Esophagus muscularis mucosa (tissue), 4 donors: ENCODE measurements at regions not wholly inside any gene's neighbourhood (a gene's known extent, or its start where the extent isn't known, plus 50 kb on each side); places are given as distances from the start of the nearest gene placed in this dataset.
A peak's percentile ranks its signal among the peaks of the same experiment; 100 is the strongest.

ENCODE experiments used
- DNase-seq: peaks from one replicate; pipeline ENCODE4 v3.0.0-alpha.2; 2017; ENCODE audit errors: extremely low spot score
- H3K27ac ChIP-seq, 4 donors: fragments of 200-600 bp; sonication (generic); replicated peaks in 1 of 4; 1 replicate in 3 of 4; 2 replicates in 1 of 4; pipeline ENCODE4 v1.5.1; 2016 to 2019; ENCODE audit warnings: mild to moderate bottlenecking in 1 of 4
- H3K27me3 ChIP-seq, 4 donors: fragments of 200-600 bp; sonication (generic); one replicate each; pipeline versions ENCODE4 v1.5.1 to v1.6.0; 2016 to 2019
- H3K36me3 ChIP-seq, 4 donors: fragments of 200-600 bp; sonication (generic); one replicate each; pipeline ENCODE4 v1.5.1; 2016 to 2019
- H3K4me1 ChIP-seq, 4 donors: fragments of 200-600 bp; sonication (generic); one replicate each; pipeline ENCODE4 v1.5.1; 2016 to 2019
- H3K4me3 ChIP-seq, 4 donors: fragments of 200-600 bp; sonication (generic); 1 replicate in 2 of 4; 2 replicates in 2 of 4; pipeline ENCODE4 v1.5.1; 2016 to 2019; ENCODE audit warnings: mild to moderate bottlenecking in 4 of 4, moderate library complexity in 1 of 4
- H3K9me3 ChIP-seq, 4 donors: fragments of 200-600 bp; sonication (generic); 1 replicate in 3 of 4; 2 replicates in 1 of 4; pipeline ENCODE4 v1.5.1; 2016 to 2019
- EP300 ChIP-seq: sonication (generic); formaldehyde crosslinking; IDR thresholded peaks from one replicate; pipeline ENCODE4 v1.6.1; 2017; ENCODE audit warnings: antibody characterized with exemption
- POLR2A ChIP-seq: fragments of 450-650 bp; IDR thresholded peaks from one replicate; pipeline ENCODE4 v1.6.1; 2017; ENCODE audit warnings: antibody characterized with exemption, moderate library complexity, mild to moderate bottlenecking, low read depth
- POLR2AphosphoS5 ChIP-seq, 2 donors: sonication (generic); formaldehyde crosslinking; IDR thresholded peaks; one replicate each; pipeline ENCODE4 v1.6.1; 2017; ENCODE audit warnings: antibody characterized with exemption in 2 of 2
- WGBS: methylation state at CpG from one replicate; pipeline ENCODE4 v1.1.5; 2018; 5-methylcytosine and 5-hydroxymethylcytosine counted together
- intact Hi-C: fragments of 100-400 bp; cut with DNase I; formaldehyde crosslinking; loops from one replicate; pipeline ENCODE4 v1.15.1; 2023
- TF ChIP-seq, protein P1 (sequence below), 3 experiments: fragments of 200-600 bp in 2 of 3; fragments of 450-650 bp in 1 of 3; sonication (generic) in 2 of 3; IDR thresholded peaks; one replicate each; pipeline ENCODE4 v1.5.1; 2017 to 2019; ENCODE audit warnings: antibody characterized with exemption in 3 of 3, mild to moderate bottlenecking in 2 of 3, moderate library complexity in 1 of 3

GRCh38 chr12:30323008-30323407, 372.7 kb downstream of the IPO8 start:
- H3K36me3 ChIP-seq = no peaks in the 10 kb centered on the region
- H3K9me3 ChIP-seq = peaks cover 0 to 24% (median 2%) of the 10 kb centered on the region in 4 donors
- intact Hi-C loops = no loop called here
- H3K27ac ChIP-seq = no peak overlapping the region
- no peaks in the 10 kb centered on the region for H3K4me1 ChIP-seq
- no peak overlapping the region for H3K4me3 ChIP-seq
- DNase-seq = no peak
- 68% methylated on average over 4 of the region's 4 CpGs for WGBS
- H3K27me3 ChIP-seq = no peaks in the 10 kb centered on the region
- TF ChIP-seq, protein P1, sequence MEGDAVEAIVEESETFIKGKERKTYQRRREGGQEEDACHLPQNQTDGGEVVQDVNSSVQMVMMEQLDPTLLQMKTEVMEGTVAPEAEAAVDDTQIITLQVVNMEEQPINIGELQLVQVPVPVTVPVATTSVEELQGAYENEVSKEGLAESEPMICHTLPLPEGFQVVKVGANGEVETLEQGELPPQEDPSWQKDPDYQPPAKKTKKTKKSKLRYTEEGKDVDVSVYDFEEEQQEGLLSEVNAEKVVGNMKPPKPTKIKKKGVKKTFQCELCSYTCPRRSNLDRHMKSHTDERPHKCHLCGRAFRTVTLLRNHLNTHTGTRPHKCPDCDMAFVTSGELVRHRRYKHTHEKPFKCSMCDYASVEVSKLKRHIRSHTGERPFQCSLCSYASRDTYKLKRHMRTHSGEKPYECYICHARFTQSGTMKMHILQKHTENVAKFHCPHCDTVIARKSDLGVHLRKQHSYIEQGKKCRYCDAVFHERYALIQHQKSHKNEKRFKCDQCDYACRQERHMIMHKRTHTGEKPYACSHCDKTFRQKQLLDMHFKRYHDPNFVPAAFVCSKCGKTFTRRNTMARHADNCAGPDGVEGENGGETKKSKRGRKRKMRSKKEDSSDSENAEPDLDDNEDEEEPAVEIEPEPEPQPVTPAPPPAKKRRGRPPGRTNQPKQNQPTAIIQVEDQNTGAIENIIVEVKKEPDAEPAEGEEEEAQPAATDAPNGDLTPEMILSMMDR (IDR thresholded peaks at IDR 0.05) = no peak
- TF ChIP-seq POLR2AphosphoS5 (IDR thresholded peaks at IDR 0.05) = no peak
- TF ChIP-seq EP300 = no peak
- no peak for TF ChIP-seq POLR2A

GRCh38 chr12:30320561-30320960, 375.1 kb downstream of the IPO8 start:
- Histone ChIP-seq H3K4me1 (no peaks in the 10 kb centered on the region), H3K27ac (no peak overlapping the region), H3K36me3 (no peaks in the 10 kb centered on the region), H3K27me3 (no peaks in the 10 kb centered on the region), H3K9me3 (peaks cover 0 to 24% (median 2%) of the 10 kb centered on the region in 4 donors), H3K4me3 (no peak overlapping the region)
- WGBS = 94% methylated on average over 13 of the region's 13 CpGs
- DNase-seq = peak; percentile 78
- TF ChIP-seq, protein P1 (IDR thresholded peaks at IDR 0.05) = no peak
- TF ChIP-seq POLR2A (no peak), EP300 (no peak), POLR2AphosphoS5 (IDR thresholded peaks at IDR 0.05) (no peak)
- intact Hi-C loops = no loop called here

DNA sequence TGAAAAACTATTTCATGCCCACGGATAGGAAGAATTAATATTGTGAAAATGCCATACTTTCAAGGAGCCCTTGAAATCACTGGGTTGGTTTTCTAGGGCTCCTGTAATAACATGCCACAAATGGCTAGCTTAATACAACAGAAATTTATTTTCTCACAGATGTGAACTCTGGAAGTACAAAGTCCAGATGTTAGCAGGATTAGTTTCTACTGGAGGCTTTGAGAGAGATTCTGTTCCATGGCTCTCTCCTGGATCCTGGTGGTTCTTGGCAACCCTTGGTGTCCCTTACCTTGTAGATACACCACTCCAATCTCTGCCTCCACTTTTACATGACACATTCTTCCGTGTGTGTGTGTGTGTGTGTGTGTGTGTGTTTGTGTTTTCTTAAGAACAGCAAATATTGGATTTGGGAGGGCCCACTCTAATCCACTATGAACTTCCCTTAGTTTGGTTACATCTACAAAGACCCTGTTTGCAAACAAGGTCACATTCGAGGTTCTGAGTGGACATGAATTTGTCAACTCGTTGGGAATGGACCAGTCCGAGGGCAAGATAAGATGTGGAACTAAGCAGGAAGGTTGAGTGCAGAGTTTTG, 381.1 kb downstream of the IPO8 start:
- H3K27ac ChIP-seq = no peak overlapping the region
- H3K36me3 ChIP-seq = no peaks in the 10 kb centered on the region
- TF ChIP-seq, protein P1 (IDR thresholded peaks at IDR 0.05) = no peak
- TF ChIP-seq POLR2A (no peak), EP300 (no peak), POLR2AphosphoS5 (IDR thresholded peaks at IDR 0.05) (no peak)
- H3K4me1 ChIP-seq = no peaks in the 10 kb centered on the region
- no peak overlapping the region for H3K4me3 ChIP-seq
- 67% methylated on average over 5 of the region's 5 CpGs for WGBS
- H3K27me3 ChIP-seq = no peaks in the 10 kb centered on the region
- intact Hi-C loops = no loop called here
- peaks cover 0 to 11% (median 7%) of the 10 kb centered on the region in 4 donors for H3K9me3 ChIP-seq
- no peak for DNase-seq

DNA sequence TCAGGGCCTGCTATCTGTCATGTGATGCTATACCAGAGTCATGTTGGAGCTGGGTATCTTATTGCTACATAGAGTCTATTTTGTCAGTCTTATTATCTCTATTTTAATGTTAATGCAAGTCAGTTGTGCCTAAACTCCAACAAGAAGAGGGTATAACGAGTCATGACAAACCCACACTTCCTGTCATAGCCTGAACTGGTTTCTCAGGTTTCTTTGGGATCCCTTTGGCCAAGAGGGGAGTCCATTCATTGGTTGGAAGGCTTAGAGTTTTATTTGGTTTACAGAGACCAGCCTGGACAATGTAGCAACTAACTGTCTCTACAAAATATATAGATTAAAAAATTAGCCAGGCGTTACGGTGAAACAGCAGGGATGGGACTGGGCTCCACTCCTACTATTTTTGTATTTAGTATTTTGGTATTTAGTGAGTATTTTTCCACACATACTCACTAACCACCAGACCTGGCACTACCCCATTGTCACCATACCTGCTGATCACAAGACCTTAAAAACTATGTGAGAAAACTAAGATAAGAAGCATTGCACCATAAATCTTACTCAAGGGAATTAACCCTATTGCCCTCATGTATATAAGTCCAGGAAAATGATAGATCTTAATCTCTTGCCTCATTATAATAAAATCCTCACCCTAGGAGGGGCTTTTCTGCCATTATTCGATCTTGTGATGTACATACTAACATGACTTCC, 387.5 kb downstream of the IPO8 start:
- intact Hi-C loops = no loop called here
- Histone ChIP-seq H3K27me3 (no peaks in the 10 kb centered on the region), H3K27ac (no peak overlapping the region), H3K9me3 (peaks cover 0 to 11% (median 7%) of the 10 kb centered on the region in 4 donors), H3K4me1 (no peaks in the 10 kb centered on the region), H3K36me3 (no peaks in the 10 kb centered on the region), H3K4me3 (no peak overlapping the region)
- peak; percentile 37 for DNase-seq
- WGBS = 74% methylated on average over 4 of the region's 4 CpGs
- TF ChIP-seq EP300 (no peak), POLR2AphosphoS5 (IDR thresholded peaks at IDR 0.05) (no peak), POLR2A (no peak)
- TF ChIP-seq, protein P1 (IDR thresholded peaks at IDR 0.05) = no peak
